Left cardiac atrium (tissue), 4 donors: ENCODE measurements at regions not wholly inside any gene's neighbourhood (a gene's known extent, or its start where the extent isn't known, plus 50 kb on each side); places are given as distances from the start of the nearest gene placed in this dataset.

Experiments
- ATAC-seq, 2 donors: fragments of 200-7000 bp; cut with Tn5 transposase; one replicate each; pipeline ENCODE4 v1.9.1; 2020; ENCODE audit warnings: mild to moderate bottlenecking in 2 of 2, moderate library complexity in 2 of 2
- DNase-seq: peaks from one replicate; pipeline ENCODE4 v3.0.0-alpha.2; 2020
- intact Hi-C, 2 donors: fragments of 100-400 bp; cut with DNase I; formaldehyde crosslinking; loops; one replicate each; pipeline versions ENCODE4 v1.14.1 to v1.15.1; 2022 to 2023
- donor health status: DM: no; HTN: yes; CAD: no.
- donor health status: DM: no; HTN: yes; CAD: no; lungs with severe emphysema.
- donor health status: DM: yes; HTN: yes; CAD: no.
- donor health status: Dilated cardiomyopathy.

DNA sequence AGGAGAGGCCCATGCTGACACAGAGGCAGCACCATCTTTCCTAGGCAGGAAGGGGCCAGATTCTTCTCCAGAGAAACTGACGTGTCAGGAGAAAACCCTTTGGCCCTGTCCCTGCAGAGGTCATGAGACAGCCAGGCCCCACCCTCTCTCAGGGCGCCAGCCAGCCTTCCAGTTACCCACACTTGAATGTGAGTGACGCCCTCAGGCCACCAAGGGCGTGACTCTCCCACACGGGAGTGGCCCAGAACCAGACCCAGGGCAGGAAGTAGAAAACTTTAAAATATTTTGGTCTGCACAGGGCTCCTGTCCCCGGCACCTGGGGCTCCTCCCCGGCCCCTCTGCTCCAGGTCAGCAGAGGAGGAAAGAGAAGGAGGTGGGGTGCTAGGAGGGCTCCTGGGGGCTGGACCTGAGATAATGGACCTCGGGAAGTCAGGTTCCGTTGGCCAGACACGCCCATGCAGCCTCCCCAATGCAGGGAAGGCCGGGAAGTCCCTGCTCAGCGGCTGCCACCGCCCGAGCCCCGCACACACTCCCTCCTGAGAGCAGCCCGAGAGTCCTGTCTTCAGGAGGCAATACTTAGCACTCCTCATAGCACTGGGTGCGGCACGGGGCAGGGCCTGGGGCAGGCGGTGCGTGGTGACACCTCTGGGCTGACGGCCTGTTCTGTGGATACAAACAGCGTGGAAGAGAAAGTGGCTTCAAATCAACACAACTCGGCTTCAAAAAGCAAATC lies 67.0 kb upstream of the CFAP46 start:
- intact Hi-C loops, result no loop called here
- ATAC-seq (peak; percentile 69 to 85), DNase-seq (peak; percentile 85)

DNA sequence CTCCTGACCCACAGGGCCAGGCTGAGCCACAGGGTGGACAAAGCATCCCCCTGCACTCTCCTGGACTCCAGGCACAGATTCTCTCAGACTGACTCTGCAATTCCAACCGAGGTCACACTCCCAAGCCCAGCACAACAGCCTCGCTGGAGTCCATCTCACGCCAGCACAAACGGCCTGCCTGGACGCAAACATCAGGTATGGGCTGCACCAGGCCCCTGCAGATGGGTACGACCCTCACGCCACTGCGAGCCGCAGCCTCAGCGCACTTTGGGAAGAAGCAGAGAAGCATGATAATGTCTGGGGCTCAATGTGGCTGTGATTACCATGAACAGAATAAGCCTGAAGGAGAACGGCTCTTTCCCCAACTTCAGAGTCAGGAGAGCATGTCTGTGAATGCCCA lies 66.4 kb upstream of the CFAP46 start:
- ATAC-seq (no peak), DNase-seq (no peak)

DNA sequence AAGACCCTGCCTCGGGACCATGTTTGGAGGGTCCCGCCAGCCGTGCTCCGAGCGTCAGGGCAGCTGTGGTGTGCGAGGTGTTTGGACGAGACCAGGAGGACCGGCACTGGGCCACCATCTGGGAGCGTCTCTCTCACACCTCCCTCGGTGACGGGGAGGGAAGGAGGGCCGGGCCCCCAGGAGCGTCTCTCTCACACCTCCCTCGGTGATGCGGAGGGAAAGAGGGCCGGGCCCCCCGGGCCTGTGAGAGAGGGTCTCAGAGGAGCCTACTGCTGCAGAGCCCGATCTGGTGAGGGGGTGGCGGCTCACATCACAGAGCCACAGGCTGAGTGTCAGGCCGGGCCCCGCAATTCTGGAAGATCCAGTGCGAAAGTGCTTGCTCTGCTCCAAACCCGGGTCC lies 65.8 kb upstream of the CFAP46 start:
- DNase-seq (no peak), ATAC-seq (no peak)
- intact Hi-C loops, result no loop called here

More for the DNA sequence above, 66.4 kb upstream of the CFAP46 start:
- intact Hi-C loops, result no loop called here

- no peak for ATAC-seq
- DNase-seq, result no peak
- intact Hi-C loops, result no loop called here
Measured at GRCh38 chr10:133007360-133007858, 65.0 kb upstream of the CFAP46 start.

GRCh38 chr10:133006806-133007205 lies 64.4 kb upstream of the CFAP46 start:
- DNase-seq (no peak), ATAC-seq (no peak)
- intact Hi-C loops, result no loop called here

DNA sequence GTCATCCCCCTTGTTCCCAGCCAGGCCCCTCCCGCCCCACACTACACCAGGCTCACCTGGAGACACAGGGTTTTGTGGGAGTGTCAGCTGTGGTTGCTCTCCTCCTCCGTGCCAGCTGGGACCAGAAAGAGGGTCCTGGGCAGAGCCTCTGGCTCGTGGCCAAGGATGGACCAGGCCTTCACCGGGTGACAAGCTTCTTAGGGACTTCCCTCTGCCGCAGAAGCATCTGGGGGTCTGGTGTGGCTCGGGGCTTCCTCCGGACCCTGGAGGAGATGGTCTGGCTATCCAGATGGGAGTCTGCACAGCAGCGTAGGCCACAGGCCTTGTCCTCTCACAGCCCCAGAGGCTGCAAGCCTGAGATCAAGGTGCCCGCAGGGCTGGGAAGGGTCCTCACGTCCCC lies 63.8 kb upstream of the CFAP46 start:
- intact Hi-C loops, result no loop called here
- no peak for ATAC-seq
- no peak for DNase-seq

- intact Hi-C loops, result no loop called here
- DNase-seq, result no peak
- no peak for ATAC-seq
Measured at GRCh38 chr10:133004478-133004877, 62.1 kb upstream of the CFAP46 start.

- intact Hi-C loops, result no loop called here
- DNase-seq, result no peak
Measured at GRCh38 chr10:133003188-133003587, 60.8 kb upstream of the CFAP46 start.

GRCh38 chr10:133002685-133003084 lies 60.3 kb upstream of the CFAP46 start:
- DNase-seq (no peak), ATAC-seq (no peak)
- intact Hi-C loops, result no loop called here

More at GRCh38 chr10:133003188-133003587, 60.8 kb upstream of the CFAP46 start:
- ATAC-seq, result no peak

DNA sequence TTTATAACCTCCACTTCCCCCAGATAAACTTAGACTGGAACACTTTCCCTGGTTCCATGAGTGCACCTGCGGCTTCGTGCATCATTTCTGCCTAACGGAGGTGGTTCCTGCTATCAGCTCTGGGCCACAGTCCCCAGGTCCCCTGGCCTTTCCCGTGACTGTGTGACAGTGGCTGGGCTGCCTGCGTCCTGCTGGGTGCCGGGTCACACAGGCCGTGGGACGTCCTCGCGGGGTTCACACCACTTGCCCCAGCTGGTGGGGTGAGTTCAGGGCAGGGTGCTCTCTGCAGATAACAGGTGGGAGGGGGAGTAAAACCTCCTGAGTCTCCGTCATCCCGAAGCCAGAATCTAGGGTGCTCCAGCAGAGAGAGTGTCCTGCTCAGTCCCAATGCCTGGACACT lies 58.7 kb upstream of the CFAP46 start:
- intact Hi-C loops, result no loop called here
- ATAC-seq, result no peak
- no peak for DNase-seq

- no peak for DNase-seq
- no peak for ATAC-seq
- intact Hi-C loops, result no loop called here
Measured at GRCh38 chr10:133000648-133001047, 58.3 kb upstream of the CFAP46 start.

DNA sequence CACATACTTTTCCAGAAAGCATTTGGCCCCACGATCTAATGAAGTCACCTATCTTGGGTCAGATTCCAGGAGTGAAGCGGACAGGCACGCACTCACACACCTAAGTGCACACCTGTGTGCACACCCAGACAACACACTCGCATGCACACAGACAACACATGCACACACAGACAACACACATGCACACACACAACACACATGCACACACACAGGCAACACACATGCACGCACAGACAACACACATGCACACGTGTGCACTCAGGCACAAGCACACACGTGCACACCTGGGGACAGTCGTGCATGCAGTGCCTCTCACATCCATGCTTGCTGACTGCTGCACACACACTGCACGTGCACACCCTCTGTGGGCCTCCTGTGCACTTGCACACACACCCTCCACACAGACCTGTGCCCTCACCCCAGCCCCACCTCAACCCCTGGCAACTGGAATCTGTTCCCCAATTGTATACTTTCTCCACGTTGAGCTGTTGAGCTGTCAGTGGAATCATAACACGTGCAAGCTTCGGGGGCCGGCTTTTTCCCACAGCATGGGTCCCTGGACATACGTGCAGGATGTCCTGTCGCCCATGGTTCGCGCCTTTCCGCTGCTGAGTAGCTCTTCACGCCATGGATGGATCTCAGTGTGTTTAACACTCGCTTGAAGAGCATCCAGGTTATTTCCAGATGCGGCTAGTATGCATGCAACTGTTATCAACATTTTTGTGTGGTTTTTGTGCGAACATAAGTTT lies 55.3 kb upstream of the CFAP46 start:
- DNase-seq, result no peak
- no peak for ATAC-seq
- intact Hi-C loops, result no loop called here

- DNase-seq, result no peak
- ATAC-seq, result no peak
- intact Hi-C loops, result no loop called here
Measured at GRCh38 chr10:132996603-132997343, 54.4 kb upstream of the CFAP46 start.

- DNase-seq, result no peak
- no peak for ATAC-seq
- intact Hi-C loops, result no loop called here
Measured at GRCh38 chr10:132995909-132996602, 53.7 kb upstream of the CFAP46 start.

DNA sequence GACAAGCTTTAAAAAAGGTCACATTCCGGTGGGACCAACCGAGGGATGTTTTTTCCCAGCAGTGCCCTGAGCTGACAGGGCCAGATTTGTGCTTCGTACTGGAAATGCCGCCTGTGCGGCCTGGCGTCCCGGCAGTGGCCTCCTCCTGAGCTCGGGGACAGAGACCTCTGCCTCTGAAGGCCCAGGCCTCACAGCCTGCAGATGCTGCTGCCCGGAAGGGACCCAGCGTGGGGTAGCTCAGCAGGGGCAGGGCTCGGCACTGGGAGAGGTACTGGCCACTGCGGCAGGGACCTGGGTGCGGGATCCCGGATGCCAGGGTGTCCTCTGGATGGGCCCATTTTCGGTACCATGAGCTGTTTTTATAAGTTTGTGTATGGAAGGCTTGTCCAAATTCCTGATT lies 52.4 kb upstream of the CFAP46 start:
- ATAC-seq (no peak), DNase-seq (peak; percentile 12)
- intact Hi-C loops, result no loop called here

- intact Hi-C loops, result no loop called here
- ATAC-seq, result peak in 1 of 2 donors; percentile 38
- DNase-seq, result peak; percentile 30
Measured at GRCh38 chr10:132994185-132994796, 51.9 kb upstream of the CFAP46 start.

DNA sequence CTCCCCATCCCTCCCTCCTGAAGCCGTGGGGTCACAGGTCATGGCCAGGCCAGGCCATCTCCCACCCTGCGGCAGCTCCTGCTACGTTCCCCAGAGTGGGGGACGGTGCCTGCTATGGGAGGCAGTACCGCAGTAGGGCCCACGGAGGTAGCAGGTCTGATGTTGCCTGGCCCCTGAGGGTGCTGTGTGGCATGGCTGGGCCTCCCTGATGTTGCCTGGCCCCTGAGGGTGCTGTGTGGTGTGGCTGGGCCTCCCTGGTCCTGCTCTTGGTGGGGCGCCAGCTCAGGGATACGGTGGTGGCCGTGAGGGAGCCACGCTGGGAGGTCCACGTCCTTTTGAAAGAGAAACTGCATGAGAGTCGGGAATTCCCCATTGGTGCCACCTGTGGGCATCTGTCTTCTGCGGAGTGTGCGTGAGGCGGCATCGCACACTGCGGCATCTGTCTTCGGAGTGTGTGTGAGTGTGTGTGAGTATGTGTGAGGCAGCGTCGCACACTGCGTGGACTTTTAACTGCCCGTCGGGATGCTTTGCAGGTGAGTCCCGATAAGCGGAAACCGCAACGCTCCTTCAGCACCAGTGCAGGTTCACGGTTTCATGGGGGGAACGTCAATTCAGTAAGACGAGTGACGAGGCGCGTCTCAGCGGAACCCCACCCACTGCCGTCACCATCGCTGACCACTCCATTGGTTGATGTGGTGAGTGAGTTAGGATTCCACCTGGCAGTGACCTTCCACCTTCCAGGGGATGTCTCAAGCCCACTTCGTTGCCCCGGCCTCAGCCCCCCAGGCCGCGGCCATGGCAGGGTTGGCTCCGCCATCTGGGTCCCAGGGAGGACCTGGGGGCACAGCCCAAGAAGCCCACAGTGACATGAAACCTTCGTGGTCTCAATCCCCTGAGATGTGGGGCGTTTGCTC lies 51.2 kb upstream of the CFAP46 start:
- intact Hi-C loops, result no loop called here
- ATAC-seq, result no peak
- peak; percentile 13 for DNase-seq
